GM12878 (cell line): ENCODE measurements at regions not wholly inside any gene's neighbourhood (a gene's known extent, or its start where the extent isn't known, plus 50 kb on each side); places are given as distances from the start of the nearest gene placed in this dataset.

Experiments
- ATAC-seq: fragments of 200-7000 bp; cut with Tn5 transposase; 3 replicates; pipeline ENCODE4 v1.9.1; 2020; ENCODE audit warnings: mild to moderate bottlenecking, moderate library complexity
- BruUV-seq: library from RNA; stranded (reverse); fragments of 400-500 nt; replicated peaks from 2 replicates; lab custom pipeline; 2021; lab: Mats Ljungman, UMichigan
- CTCF ChIA-PET: fragments of 300-600 bp; sonication (Branson Sonifier 250); formaldehyde crosslinking; extraction: SDS; loops from one replicate; lab custom pipeline; 2021; ENCODE audit warnings: inconsistent platforms; lab: Yijun Ruan, JAX
- POLR2A ChIA-PET: fragments of 350-600 bp; formaldehyde crosslinking; extraction: SDS; loops from one replicate; lab custom pipeline; 2021; ENCODE audit warnings: inconsistent platforms; lab: Charles Lee
- RAD21 ChIA-PET: fragments of 300-600 bp; sonication (Branson Sonifier 250); formaldehyde crosslinking; loops from one replicate; lab custom pipeline; 2023; ENCODE audit warnings: antibody characterized with exemption; ENCODE audit not compliant: unreplicated experiment; lab: Charles Lee
- SMC1A ChIA-PET: fragments of 300-600 bp; sonication (Branson Sonifier 250); formaldehyde crosslinking; loops from one replicate; lab custom pipeline; 2023; ENCODE audit not compliant: unreplicated experiment, uncharacterized antibody; lab: Charles Lee
- DNase-seq: peaks from one replicate; pipeline ENCODE4 v3.0.0-alpha.2; 2011; ENCODE audit warnings: low read depth, low spot score
- FAIRE-seq: peaks from 3 replicates; lab custom pipeline; 2011; peaks lifted over from hg19 to GRCh38; lab: Jason Lieb, UNC
- H2AFZ ChIP-seq: 2 replicates; pipeline ENCODE4 v1.6.0; 2011; ENCODE audit warnings: low read depth, low read length, control low read depth; ENCODE audit not compliant: control insufficient read depth
- H3K27ac ChIP-seq: 2 replicates; pipeline ENCODE4 v1.5.1; 2011; ENCODE audit warnings: control low read depth; ENCODE audit not compliant: control insufficient read depth, insufficient read depth
- H3K27me3 ChIP-seq, 2 experiments: replicated peaks in 1 of 2; 2 replicates each; pipeline versions ENCODE4 v1.6.0 to v1.6.1; 2011; ENCODE audit warnings: low read length in 1 of 2; ENCODE audit not compliant: control insufficient read depth in 2 of 2, insufficient read depth in 2 of 2
- H3K36me3 ChIP-seq, 2 experiments: 2 replicates each; pipeline ENCODE4 v1.5.1; 2011; ENCODE audit warnings: low read length in 1 of 2; ENCODE audit not compliant: control insufficient read depth in 2 of 2, insufficient read depth in 2 of 2
- H3K4me1 ChIP-seq: 2 replicates; pipeline ENCODE4 v1.6.1; 2011; ENCODE audit warnings: mild to moderate bottlenecking, low read length, moderate library complexity, mixed read lengths; ENCODE audit not compliant: control insufficient read depth, insufficient read depth
- H3K4me2 ChIP-seq: 2 replicates; pipeline ENCODE4 v1.6.0; 2011; ENCODE audit warnings: control low read depth; ENCODE audit not compliant: control insufficient read depth, insufficient read depth
- H3K4me3 ChIP-seq: fragments of 200-600 bp; sonication (generic); 2 replicates; pipeline ENCODE4 v1.5.1; 2016
- H3K79me2 ChIP-seq: 2 replicates; pipeline ENCODE4 v1.6.0; 2011; ENCODE audit warnings: low read length; ENCODE audit not compliant: control insufficient read depth, insufficient read depth
- H3K9ac ChIP-seq: 2 replicates; pipeline ENCODE4 v1.8.0; 2011; ENCODE audit warnings: low read length, control low read depth, mixed read lengths; ENCODE audit not compliant: control insufficient read depth, insufficient read depth
- H3K9me3 ChIP-seq: replicated peaks from 3 replicates; pipeline ENCODE4 v1.5.1; 2011; ENCODE audit warnings: mild to moderate bottlenecking, low read length; ENCODE audit not compliant: control insufficient read depth, insufficient read depth
- H4K20me1 ChIP-seq: 2 replicates; pipeline ENCODE4 v1.6.0; 2011; ENCODE audit not compliant: control insufficient read depth, insufficient read depth
- BACH1 ChIP-seq: fragments of 450-650 bp; IDR thresholded peaks from 2 replicates; pipeline ENCODE4 v1.6.1; 2017; ENCODE audit warnings: mild to moderate bottlenecking, borderline replicate concordance
- CBX5 ChIP-seq: sonication (generic); IDR thresholded peaks from 2 replicates; pipeline ENCODE4 v1.6.1; 2016; ENCODE audit warnings: low read depth, moderate library complexity, mild to moderate bottlenecking, inconsistent platforms
- FOS ChIP-seq: IDR thresholded peaks from 3 replicates; pipeline ENCODE4 v1.6.1; 2011; ENCODE audit warnings: borderline replicate concordance; ENCODE audit not compliant: insufficient read length; ENCODE audit errors: extremely low read depth
- HCFC1 ChIP-seq: fragments of 150-350 bp; IDR thresholded peaks from 2 replicates; pipeline ENCODE4 v1.6.1; 2014; ENCODE audit warnings: low read length
- KDM1A ChIP-seq: fragments of 200-600 bp; sonication (generic); IDR thresholded peaks from 2 replicates; pipeline ENCODE4 v1.6.1; 2016; ENCODE audit warnings: borderline replicate concordance
- POLR2AphosphoS2 ChIP-seq: IDR thresholded peaks from 2 replicates; pipeline ENCODE4 v1.6.1; 2011; ENCODE audit warnings: low read depth, mild to moderate bottlenecking, low read length, improper control_type of control experiment, moderate library complexity
- RBBP5 ChIP-seq: fragments of 200-600 bp; sonication (generic); conservative IDR thresholded peaks from 2 replicates; pipeline ENCODE4 v1.6.1; 2016
- RFX5 ChIP-seq: IDR thresholded peaks from 2 replicates; pipeline ENCODE4 v1.6.1; 2011; ENCODE audit warnings: low read depth, low read length, improper control_type of control experiment
- SMARCA5 ChIP-seq: fragments of 450-650 bp; IDR thresholded peaks from 2 replicates; pipeline ENCODE4 v1.6.1; 2017; ENCODE audit warnings: mild to moderate bottlenecking
- SMC3 ChIP-seq: IDR thresholded peaks from 2 replicates; pipeline ENCODE4 v1.6.1; 2011; ENCODE audit warnings: low read length, improper control_type of control experiment, borderline replicate concordance
- SPI1 ChIP-seq: IDR thresholded peaks from 2 replicates; pipeline ENCODE4 v1.6.1; 2011; ENCODE audit warnings: low read depth, mild to moderate bottlenecking, low read length, moderate library complexity, borderline replicate concordance; ENCODE audit not compliant: insufficient read depth
- YBX1 ChIP-seq: fragments of 450-650 bp; IDR thresholded peaks from 2 replicates; pipeline ENCODE4 v1.6.1; 2016; ENCODE audit warnings: antibody characterized with exemption
- YY1 ChIP-seq: IDR thresholded peaks from 2 replicates; pipeline ENCODE4 v1.6.1; 2011; ENCODE audit warnings: low read depth, mild to moderate bottlenecking, low read length
- ZNF274 ChIP-seq: IDR thresholded peaks from one replicate; pipeline ENCODE4 v1.8.0; 2011; ENCODE audit not compliant: insufficient read length, insufficient read depth
- WGBS: methylation state at CpG from one replicate; pipeline ENCODE4 v1.1.6; 2016; ENCODE audit warnings: low lambda C conversion rate; ENCODE audit not compliant: insufficient replicate concordance, insufficient coverage; ENCODE audit errors: missing lambda C conversion rate; 5-methylcytosine and 5-hydroxymethylcytosine counted together
- in situ Hi-C: fragments of 300-500 bp; cut with MboI; formaldehyde crosslinking; loops from 9 replicates; pipeline ENCODE4 v1.14.3; 2018; ENCODE audit warnings: mixed read lengths
- intact Hi-C: fragments of 100-400 bp; cut with micrococcal nuclease; formaldehyde crosslinking; loops from one replicate; pipeline ENCODE4 v1.14.2; 2022; ENCODE audit not compliant: unreplicated experiment
- TF ChIP-seq, protein P1 (sequence below): IDR thresholded peaks from 2 replicates; pipeline ENCODE4 v1.6.1; 2011; ENCODE audit warnings: low read depth, mild to moderate bottlenecking, low read length, moderate library complexity, borderline replicate concordance; ENCODE audit errors: extremely low read depth
- TF ChIP-seq, protein P2 (sequence below): fragments of 150-350 bp; IDR thresholded peaks from 2 replicates; pipeline ENCODE4 v1.6.1; 2016; ENCODE audit warnings: low read depth, low read length

DNA sequence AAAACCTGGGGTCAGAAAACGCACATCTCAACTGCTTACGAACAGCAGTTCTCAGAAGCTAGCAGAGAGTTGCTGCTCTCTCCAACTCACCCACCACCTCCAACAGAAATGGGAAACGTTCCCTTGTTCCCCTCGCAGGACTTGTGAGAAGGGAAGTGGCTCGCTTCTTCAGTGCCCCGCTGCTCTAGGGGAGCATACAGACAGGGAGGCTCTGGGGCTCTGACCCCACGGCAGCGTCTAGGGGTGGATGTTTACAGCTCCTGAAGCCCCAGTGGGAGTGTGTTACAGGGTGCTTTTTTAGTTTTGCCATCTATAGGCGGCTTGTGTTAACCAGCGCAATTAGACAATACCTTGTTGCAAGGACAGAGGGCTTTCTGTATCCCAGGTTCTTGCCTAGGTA is 267.7 kb upstream of the ACTBL2 start:
- no peak overlapping the region for H3K4me2 ChIP-seq
- H3K79me2 ChIP-seq, result no peaks in the 10 kb centered on the region
- H4K20me1 ChIP-seq, result no peaks in the 10 kb centered on the region
- ChIA-PET POLR2A (no interaction called here), CTCF (no interaction called here), RAD21 (no interaction called here), SMC1A (no interaction called here)
- no TSS peak for BruUV-seq
- FAIRE-seq (no peak), ATAC-seq (no peak), DNase-seq (no peak)
- no peak overlapping the region for H3K27ac ChIP-seq
- WGBS, result 41% methylated on average over 10 of the region's 10 CpGs
- TF ChIP-seq CBX5 (no peak), ZNF274 (no peak), POLR2AphosphoS2 (no peak), SMARCA5 (no peak)
- H3K9ac ChIP-seq, result no peak overlapping the region
- no peaks in the 10 kb centered on the region for H3K9me3 ChIP-seq
- no peaks in the 10 kb centered on the region for H3K36me3 ChIP-seq
- H2AFZ ChIP-seq, result no peak overlapping the region
- H3K4me1 ChIP-seq, result no peaks in the 10 kb centered on the region
- H3K4me3 ChIP-seq, result no peak overlapping the region
- H3K27me3 ChIP-seq, result no peaks in the 10 kb centered on the region; a peak in 2 of 4 replicates
- intact Hi-C loops (no loop called here), in situ Hi-C loops (no loop called here)

DNA sequence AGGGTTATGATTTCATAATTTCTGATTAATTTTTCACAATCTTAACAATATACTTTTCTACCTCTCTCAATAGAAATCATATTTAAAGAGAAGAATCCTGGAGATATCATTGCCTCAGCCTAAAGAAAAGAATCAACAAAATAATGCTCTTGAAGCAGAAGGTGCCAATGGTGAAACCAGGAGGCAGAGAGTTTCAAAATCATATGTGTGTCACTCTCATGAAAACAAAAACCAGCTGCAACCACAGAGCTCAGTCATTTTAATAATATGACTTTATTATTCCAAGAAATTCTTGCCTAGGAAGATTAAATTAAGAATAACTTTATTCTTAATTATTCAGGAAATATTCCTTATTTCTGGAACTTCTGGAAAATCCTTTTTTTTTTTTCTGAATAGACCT is 266.8 kb upstream of the ACTBL2 start:
- ChIA-PET POLR2A (no interaction called here), RAD21 (no interaction called here), SMC1A (no interaction called here), CTCF (interaction anchor here (0.7 kb wide), 1 partner anchor 113 kb away, joined by 4 read pairs; no protein-coding TSS in a partner anchor)
- Histone ChIP-seq H3K79me2 (no peaks in the 10 kb centered on the region), H4K20me1 (no peaks in the 10 kb centered on the region), H3K4me3 (no peak overlapping the region), H3K4me2 (no peak overlapping the region), H3K9ac (no peak overlapping the region), H3K36me3 (no peaks in the 10 kb centered on the region), H3K4me1 (no peaks in the 10 kb centered on the region), H3K27me3 (no peaks in the 10 kb centered on the region; a peak in 2 of 4 replicates), H3K27ac (no peak overlapping the region), H3K9me3 (no peaks in the 10 kb centered on the region), H2AFZ (no peak overlapping the region)
- FAIRE-seq (no peak), ATAC-seq (no peak), DNase-seq (no peak)
- in situ Hi-C loops (no loop called here), intact Hi-C loops (no loop called here)
- BruUV-seq, result no TSS peak
- TF ChIP-seq RBBP5, result no peak
- no peak for TF ChIP-seq KDM1A
- TF ChIP-seq CBX5, result no peak
- TF ChIP-seq YY1, result no peak
- no peak for TF ChIP-seq HCFC1
- no peak for TF ChIP-seq SMC3
- TF ChIP-seq RFX5, result no peak
- no peak for TF ChIP-seq YBX1
- TF ChIP-seq FOS, result no peak
- no peak for TF ChIP-seq SPI1
- TF ChIP-seq, protein P1, sequence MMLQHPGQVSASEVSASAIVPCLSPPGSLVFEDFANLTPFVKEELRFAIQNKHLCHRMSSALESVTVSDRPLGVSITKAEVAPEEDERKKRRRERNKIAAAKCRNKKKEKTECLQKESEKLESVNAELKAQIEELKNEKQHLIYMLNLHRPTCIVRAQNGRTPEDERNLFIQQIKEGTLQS, result no peak
- TF ChIP-seq BACH1, result no peak
- TF ChIP-seq, protein P2, sequence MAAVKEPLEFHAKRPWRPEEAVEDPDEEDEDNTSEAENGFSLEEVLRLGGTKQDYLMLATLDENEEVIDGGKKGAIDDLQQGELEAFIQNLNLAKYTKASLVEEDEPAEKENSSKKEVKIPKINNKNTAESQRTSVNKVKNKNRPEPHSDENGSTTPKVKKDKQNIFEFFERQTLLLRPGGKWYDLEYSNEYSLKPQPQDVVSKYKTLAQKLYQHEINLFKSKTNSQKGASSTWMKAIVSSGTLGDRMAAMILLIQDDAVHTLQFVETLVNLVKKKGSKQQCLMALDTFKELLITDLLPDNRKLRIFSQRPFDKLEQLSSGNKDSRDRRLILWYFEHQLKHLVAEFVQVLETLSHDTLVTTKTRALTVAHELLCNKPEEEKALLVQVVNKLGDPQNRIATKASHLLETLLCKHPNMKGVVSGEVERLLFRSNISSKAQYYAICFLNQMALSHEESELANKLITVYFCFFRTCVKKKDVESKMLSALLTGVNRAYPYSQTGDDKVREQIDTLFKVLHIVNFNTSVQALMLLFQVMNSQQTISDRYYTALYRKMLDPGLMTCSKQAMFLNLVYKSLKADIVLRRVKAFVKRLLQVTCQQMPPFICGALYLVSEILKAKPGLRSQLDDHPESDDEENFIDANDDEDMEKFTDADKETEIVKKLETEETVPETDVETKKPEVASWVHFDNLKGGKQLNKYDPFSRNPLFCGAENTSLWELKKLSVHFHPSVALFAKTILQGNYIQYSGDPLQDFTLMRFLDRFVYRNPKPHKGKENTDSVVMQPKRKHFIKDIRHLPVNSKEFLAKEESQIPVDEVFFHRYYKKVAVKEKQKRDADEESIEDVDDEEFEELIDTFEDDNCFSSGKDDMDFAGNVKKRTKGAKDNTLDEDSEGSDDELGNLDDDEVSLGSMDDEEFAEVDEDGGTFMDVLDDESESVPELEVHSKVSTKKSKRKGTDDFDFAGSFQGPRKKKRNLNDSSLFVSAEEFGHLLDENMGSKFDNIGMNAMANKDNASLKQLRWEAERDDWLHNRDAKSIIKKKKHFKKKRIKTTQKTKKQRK, result no peak
